EL (cell line): ENCODE measurements at regions not wholly inside any gene's neighbourhood (a gene's known extent, or its start where the extent isn't known, plus 50 kb on each side); places are given as distances from the start of the nearest gene placed in this dataset.

Experiments
- DNase-seq: peaks from one replicate; pipeline ENCODE4 v3.0.0-alpha.2; 2016

GRCh38 chr6:25013246-25013645 lies 77.5 kb upstream of the RIPOR2 start:
- DNase-seq, result no peak

- no peak for DNase-seq
Observed at GRCh38 chr6:25014369-25014768, 78.6 kb upstream of the RIPOR2 start.

GRCh38 chr6:25014791-25015560 lies 79.2 kb upstream of the RIPOR2 start:
- DNase-seq, result peak; percentile 36

GRCh38 chr6:25016014-25016720 lies 80.4 kb upstream of the RIPOR2 start:
- peak; percentile 41 for DNase-seq

GRCh38 chr6:25017486-25017885 lies 81.7 kb upstream of the RIPOR2 start:
- no peak for DNase-seq

GRCh38 chr6:25017932-25018567 lies 82.3 kb upstream of the RIPOR2 start:
- DNase-seq, result peak; percentile 53

- no peak for DNase-seq
Observed at GRCh38 chr6:25018568-25018954, 82.8 kb upstream of the RIPOR2 start.

- no peak for DNase-seq
Observed at GRCh38 chr6:25022140-25022553, 86.4 kb upstream of the RIPOR2 start.

- DNase-seq, result no peak
Observed at GRCh38 chr6:25023781-25024180, 88.0 kb upstream of the RIPOR2 start.

GRCh38 chr6:25024821-25025220 lies 89.1 kb upstream of the RIPOR2 start:
- no peak for DNase-seq

GRCh38 chr6:25025248-25025918 lies 89.6 kb upstream of the RIPOR2 start:
- DNase-seq, result no peak

GRCh38 chr6:25025919-25026301 lies 90.2 kb upstream of the RIPOR2 start:
- DNase-seq, result no peak

GRCh38 chr6:25026723-25027122 lies 91.0 kb upstream of the RIPOR2 start:
- DNase-seq, result no peak

- no peak for DNase-seq
Observed at GRCh38 chr6:25027221-25027916, 91.6 kb upstream of the RIPOR2 start.

GRCh38 chr6:25028328-25028727 lies 92.6 kb upstream of the RIPOR2 start:
- no peak for DNase-seq

GRCh38 chr6:25032934-25033333 lies 97.2 kb upstream of the RIPOR2 start:
- no peak for DNase-seq

- DNase-seq, result no peak
Observed at GRCh38 chr6:25034431-25034921, 98.7 kb upstream of the RIPOR2 start.

GRCh38 chr6:25035174-25035511 lies 99.4 kb upstream of the RIPOR2 start:
- no peak for DNase-seq

- DNase-seq, result peak; percentile 55
Observed at GRCh38 chr6:25035512-25036435, 100.0 kb upstream of the RIPOR2 start.

GRCh38 chr6:25036461-25036860 lies 100.7 kb upstream of the RIPOR2 start:
- no peak for DNase-seq

GRCh38 chr6:25038300-25038699 lies 102.5 kb upstream of the RIPOR2 start:
- no peak for DNase-seq

GRCh38 chr6:25038999-25039398 lies 103.2 kb upstream of the RIPOR2 start:
- DNase-seq, result no peak
